B cell (primary cell): ENCODE measurements at regions not wholly inside any gene's neighbourhood (a gene's known extent, or its start where the extent isn't known, plus 50 kb on each side); places are given as distances from the start of the nearest gene placed in this dataset.
"Not testable (repeated sequence)": the region's sequence is repeated elsewhere in the genome, so short reads cannot be mapped to it uniquely, and the experiment has no call there.

ENCODE experiments used
- ATAC-seq: fragments of 200-7000 bp; cut with Tn5 transposase; one replicate; pipeline ENCODE4 v1.10.0; 2021; ENCODE audit warnings: low read depth, mild to moderate bottlenecking, moderate number of reproducible peaks, moderate library complexity
- CTCF ChIA-PET: fragments of 350-600 bp; sonication (Branson Sonifier 250); formaldehyde crosslinking; loops from one replicate; lab custom pipeline; 2021; ENCODE audit warnings: antibody characterized with exemption, inconsistent platforms; lab: Charles Lee
- POLR2A ChIA-PET: fragments of 350-600 bp; sonication (Branson Sonifier 250); formaldehyde crosslinking; loops from one replicate; lab custom pipeline; 2021; ENCODE audit warnings: antibody characterized with exemption; lab: Charles Lee
- DNase-seq: peaks from one replicate; pipeline ENCODE4 v3.0.0; 2013
- H2AFZ ChIP-seq: 2 replicates; pipeline ENCODE4 v1.6.1; 2012; ENCODE audit warnings: mild to moderate bottlenecking, low read depth, low read length; ENCODE audit not compliant: insufficient read depth, poor library complexity, severe bottlenecking
- H3K27ac ChIP-seq, 2 donors: 1 replicate in 1 of 2; 2 replicates in 1 of 2; pipeline ENCODE4 v1.5.1; 2012 to 2013; ENCODE audit warnings: low read length in 2 of 2, mild to moderate bottlenecking in 2 of 2, moderate library complexity in 1 of 2
- H3K27me3 ChIP-seq, 4 experiments: fragments of 200-600 bp in 1 of 4; sonication (generic) in 1 of 4; replicated peaks in 1 of 4; 1 replicate in 2 of 4; 2 replicates in 2 of 4; pipeline versions ENCODE4 v1.6.1 to v1.7.0; 2013 to 2016; ENCODE audit warnings: low read length in 3 of 4, mild to moderate bottlenecking in 2 of 4, mixed read lengths in 1 of 4, moderate library complexity in 1 of 4; ENCODE audit not compliant: insufficient read depth in 4 of 4, control insufficient read depth in 3 of 4; ENCODE audit errors: control extremely low read depth in 1 of 4
- H3K36me3 ChIP-seq, 2 experiments: replicated peaks in 1 of 2; 1 replicate in 1 of 2; 2 replicates in 1 of 2; pipeline versions ENCODE4 v1.6.1 to v1.7.1; 2013; ENCODE audit warnings: low read length in 1 of 2; ENCODE audit not compliant: insufficient read depth in 2 of 2, control insufficient read depth in 1 of 2; ENCODE audit errors: control extremely low read depth in 1 of 2, extremely low read depth in 1 of 2
- H3K4me1 ChIP-seq, 2 donors: fragments of 200-600 bp in 1 of 2; sonication (generic) in 1 of 2; 1 replicate in 1 of 2; 2 replicates in 1 of 2; pipeline versions ENCODE4 v1.5.1 to v1.6.1; 2013 to 2017; ENCODE audit warnings: low read length in 2 of 2; ENCODE audit not compliant: control insufficient read depth in 2 of 2, insufficient read depth in 2 of 2
- H3K4me2 ChIP-seq: replicated peaks from 2 replicates; pipeline ENCODE3; 2012; ENCODE audit warnings: mild to moderate bottlenecking, low read depth, low read length; ENCODE audit not compliant: poor library complexity, severe bottlenecking
- H3K4me3 ChIP-seq, 5 experiments: fragments of 200-600 bp in 1 of 5; sonication (generic) in 1 of 5; 1 replicate in 3 of 5; 2 replicates in 2 of 5; pipeline versions ENCODE4 v1.5.1 to v1.7.0; 2011 to 2016; ENCODE audit warnings: low read length in 4 of 5, mild to moderate bottlenecking in 4 of 5, low read depth in 2 of 5, control low read depth in 1 of 5, moderate library complexity in 1 of 5; ENCODE audit not compliant: insufficient read depth in 1 of 5; ENCODE audit errors: control extremely low read depth in 1 of 5, extremely low read depth in 1 of 5
- H3K79me2 ChIP-seq: fragments of 200-600 bp; sonication (generic); one replicate; pipeline ENCODE4 v1.6.0; 2016; ENCODE audit warnings: low read length; ENCODE audit not compliant: control insufficient read depth, insufficient read depth
- H3K9ac ChIP-seq: fragments of 200-600 bp; sonication (generic); 2 replicates; pipeline ENCODE4 v1.6.1; 2017; ENCODE audit warnings: mild to moderate bottlenecking, low read length, moderate library complexity
- H3K9me3 ChIP-seq, 3 donors: one replicate each; pipeline versions ENCODE4 v1.6.1 to v1.7.1; 2013; ENCODE audit warnings: low read length in 2 of 3; ENCODE audit not compliant: control insufficient read depth in 2 of 3, insufficient read depth in 1 of 3; ENCODE audit errors: control extremely low read depth in 1 of 3
- H4K20me1 ChIP-seq: 2 replicates; pipeline ENCODE4 v1.6.0; 2012; ENCODE audit warnings: mild to moderate bottlenecking, low read length; ENCODE audit not compliant: insufficient read depth, control insufficient read depth, poor library complexity, severe bottlenecking
- H3K27ac Mint-ChIP-seq: one replicate; pipeline ENCODE4 v1.8.0; 2021; ENCODE audit warnings: mixed read lengths
- H3K27me3 Mint-ChIP-seq: one replicate; pipeline ENCODE4 v1.8.0; 2021; ENCODE audit warnings: mixed read lengths
- H3K4me1 Mint-ChIP-seq: one replicate; pipeline ENCODE4 v1.8.0; 2021; ENCODE audit warnings: mixed read lengths
- H3K4me3 Mint-ChIP-seq: one replicate; pipeline ENCODE4 v1.8.0; 2021; ENCODE audit warnings: mixed read lengths
- H3K9me3 Mint-ChIP-seq: one replicate; pipeline ENCODE4 v1.8.0; 2022; ENCODE audit warnings: mixed read lengths; ENCODE audit not compliant: insufficient read depth
- EZH2 ChIP-seq: IDR thresholded peaks from 2 replicates; pipeline ENCODE4 v1.6.1; 2012; ENCODE audit warnings: borderline replicate concordance, low read depth, mild to moderate bottlenecking, moderate library complexity, low read length; ENCODE audit not compliant: insufficient read depth, poor library complexity, severe bottlenecking
- WGBS: methylation state at CpG from one replicate; pipeline ENCODE4 v1.1.5; 2013; ENCODE audit warnings: missing lambda C conversion rate; ENCODE audit not compliant: insufficient coverage; 5-methylcytosine and 5-hydroxymethylcytosine counted together
- intact Hi-C: fragments of 100-400 bp; cut with micrococcal nuclease; formaldehyde crosslinking; loops from one replicate; pipeline ENCODE4 v1.10.0; 2022
- TF ChIP-seq, protein P1 (sequence below): fragments of 200-600 bp; IDR thresholded peaks from one replicate; pipeline ENCODE4 v1.8.0; 2022; ENCODE audit warnings: antibody characterized with exemption, mild to moderate bottlenecking

- Histone ChIP-seq H3K36me3 (no peaks in the 10 kb centered on the region), H3K9me3 (peaks cover 0 to 4% (median 0%) of the 10 kb centered on the region in 3 donors), H3K79me2 (no peaks in the 10 kb centered on the region), H3K4me2 (no peak overlapping the region), H3K27me3 (no peaks in the 10 kb centered on the region), H3K27ac (no peak overlapping the region), H3K9ac (no peak overlapping the region), H2AFZ (no peak overlapping the region), H3K4me1 (no peaks in the 10 kb centered on the region), H4K20me1 (no peaks in the 10 kb centered on the region), H3K4me3 (no peak overlapping the region)
- H3K4me1 Mint-ChIP-seq = no peaks in the 10 kb centered on the region
- no peak overlapping the region for H3K27ac Mint-ChIP-seq
- intact Hi-C loops = no loop called here
- WGBS = 71% methylated on average over 3 of the region's 3 CpGs
- ChIA-PET CTCF (no interaction called here), POLR2A (no interaction called here)
- no peak for ATAC-seq
- no peak for TF ChIP-seq EZH2
- TF ChIP-seq, protein P1, sequence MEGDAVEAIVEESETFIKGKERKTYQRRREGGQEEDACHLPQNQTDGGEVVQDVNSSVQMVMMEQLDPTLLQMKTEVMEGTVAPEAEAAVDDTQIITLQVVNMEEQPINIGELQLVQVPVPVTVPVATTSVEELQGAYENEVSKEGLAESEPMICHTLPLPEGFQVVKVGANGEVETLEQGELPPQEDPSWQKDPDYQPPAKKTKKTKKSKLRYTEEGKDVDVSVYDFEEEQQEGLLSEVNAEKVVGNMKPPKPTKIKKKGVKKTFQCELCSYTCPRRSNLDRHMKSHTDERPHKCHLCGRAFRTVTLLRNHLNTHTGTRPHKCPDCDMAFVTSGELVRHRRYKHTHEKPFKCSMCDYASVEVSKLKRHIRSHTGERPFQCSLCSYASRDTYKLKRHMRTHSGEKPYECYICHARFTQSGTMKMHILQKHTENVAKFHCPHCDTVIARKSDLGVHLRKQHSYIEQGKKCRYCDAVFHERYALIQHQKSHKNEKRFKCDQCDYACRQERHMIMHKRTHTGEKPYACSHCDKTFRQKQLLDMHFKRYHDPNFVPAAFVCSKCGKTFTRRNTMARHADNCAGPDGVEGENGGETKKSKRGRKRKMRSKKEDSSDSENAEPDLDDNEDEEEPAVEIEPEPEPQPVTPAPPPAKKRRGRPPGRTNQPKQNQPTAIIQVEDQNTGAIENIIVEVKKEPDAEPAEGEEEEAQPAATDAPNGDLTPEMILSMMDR = no peak
- H3K27me3 Mint-ChIP-seq = no peaks in the 10 kb centered on the region
- no peak for DNase-seq
- H3K4me3 Mint-ChIP-seq = no peak overlapping the region
- peaks cover 3% of the 10 kb centered on the region for H3K9me3 Mint-ChIP-seq
These were observed 2052.7 kb upstream of the C9orf72 start for GRCh38 chr9:29625931-29626330.

- intact Hi-C loops, H3K27me3 ChIP-seq, H3K4me1 ChIP-seq, H3K9ac ChIP-seq, H3K27me3 Mint-ChIP-seq, H3K27ac Mint-ChIP-seq, H3K4me1 Mint-ChIP-seq, H3K9me3 Mint-ChIP-seq, H2AFZ ChIP-seq, POLR2A ChIA-PET, H3K4me3 Mint-ChIP-seq, H4K20me1 ChIP-seq, H3K79me2 ChIP-seq, H3K27ac ChIP-seq, ATAC-seq, CTCF ChIA-PET, H3K36me3 ChIP-seq, H3K9me3 ChIP-seq, H3K4me2 ChIP-seq, DNase-seq, H3K4me3 ChIP-seq: not testable (repeated sequence)
- WGBS = no CpG with 5 or more reads among the region's 1 CpG
These were observed 2055.6 kb upstream of the C9orf72 start for GRCh38 chr9:29628856-29629255.
